Tibial nerve (tissue), 4 donors: ENCODE measurements at regions not wholly inside any gene's neighbourhood (a gene's known extent, or its start where the extent isn't known, plus 50 kb on each side); places are given as distances from the start of the nearest gene placed in this dataset.

Source experiments
- CTCF ChIP-seq, 5 experiments: fragments of 200-600 bp in 3 of 5; fragments of 450-650 bp in 2 of 5; sonication (generic) in 3 of 5; IDR thresholded peaks; one replicate each; pipeline ENCODE4 v1.5.1; 2016 to 2019; ENCODE audit warnings: antibody characterized with exemption in 5 of 5, mild to moderate bottlenecking in 3 of 5, moderate library complexity in 2 of 5
- EP300 ChIP-seq, 2 donors: sonication (generic); formaldehyde crosslinking; IDR thresholded peaks; one replicate each; pipeline ENCODE4 v1.6.1; 2017; ENCODE audit warnings: antibody characterized with exemption in 2 of 2, mild to moderate bottlenecking in 1 of 2
- POLR2A ChIP-seq, 2 donors: fragments of 450-650 bp; IDR thresholded peaks; one replicate each; pipeline ENCODE4 v1.6.1; 2017; ENCODE audit warnings: antibody characterized with exemption in 2 of 2, mild to moderate bottlenecking in 2 of 2, moderate library complexity in 2 of 2

GRCh38 chr1:221910222-221910621 lies 168.3 kb upstream of the DUSP10 start:
- TF ChIP-seq CTCF (IDR thresholded peaks at IDR 0.05): no peak
- TF ChIP-seq POLR2A (IDR thresholded peaks at IDR 0.05): no peak
- TF ChIP-seq EP300 (IDR thresholded peaks at IDR 0.05): no peak
